ENCODE measurements at regions not wholly inside any gene's neighbourhood (a gene's known extent, or its start where the extent isn't known, plus 50 kb on each side); places are given as distances from the start of the nearest gene placed in this dataset.

- no peak for DNase-seq (ENCODE audit: low spot score)
These were observed 77.3 kb upstream of the CDH5 start for GRCh38 chr16:66289051-66289680.

GRCh38 chr16:66287926-66288325 lies 78.6 kb upstream of the CDH5 start:
- no peak for DNase-seq (ENCODE audit: low spot score)

GRCh38 chr16:66287416-66287815 lies 79.1 kb upstream of the CDH5 start:
- DNase-seq (ENCODE audit: low spot score) = no peak

- no peak for DNase-seq (ENCODE audit: low spot score)
These were observed 80.0 kb upstream of the CDH5 start for GRCh38 chr16:66286527-66286926.

- DNase-seq (ENCODE audit: low spot score) = no peak
These were observed 87.8 kb upstream of the CDH5 start for GRCh38 chr16:66278604-66279262.

- DNase-seq (ENCODE audit: low spot score) = no peak
These were observed 88.4 kb upstream of the CDH5 start for GRCh38 chr16:66278111-66278531.

GRCh38 chr16:66277311-66278070 lies 89.0 kb upstream of the CDH5 start:
- DNase-seq (ENCODE audit: low spot score) = no peak

GRCh38 chr16:66275775-66276428 lies 90.6 kb upstream of the CDH5 start:
- peak; percentile 75 for DNase-seq (ENCODE audit: low spot score)

- DNase-seq (ENCODE audit: low spot score) = no peak
These were observed 92.0 kb upstream of the CDH5 start for GRCh38 chr16:66274335-66275110.

- DNase-seq (ENCODE audit: low spot score) = peak; percentile 38
These were observed 92.7 kb upstream of the CDH5 start for GRCh38 chr16:66273644-66274334.

- no peak for DNase-seq (ENCODE audit: low spot score)
These were observed 93.4 kb upstream of the CDH5 start for GRCh38 chr16:66273053-66273452.

GRCh38 chr16:66272461-66272860 lies 94.0 kb upstream of the CDH5 start:
- no peak for DNase-seq (ENCODE audit: low spot score)

- no peak for DNase-seq (ENCODE audit: low spot score)
These were observed 95.1 kb upstream of the CDH5 start for GRCh38 chr16:66271074-66272060.

- peak; percentile 93 for DNase-seq (ENCODE audit: low spot score)
These were observed 96.1 kb upstream of the CDH5 start for GRCh38 chr16:66270333-66270927.

GRCh38 chr16:66269617-66270332 lies 96.7 kb upstream of the CDH5 start:
- no peak for DNase-seq (ENCODE audit: low spot score)

- no peak for DNase-seq (ENCODE audit: low spot score)
These were observed 99.0 kb upstream of the CDH5 start for GRCh38 chr16:66267292-66268014.

GRCh38 chr16:66266436-66267291 lies 99.8 kb upstream of the CDH5 start:
- peak; percentile 51 for DNase-seq (ENCODE audit: low spot score)
